ENCODE measurements at regions not wholly inside any gene's neighbourhood (a gene's known extent, or its start where the extent isn't known, plus 50 kb on each side); places are given as distances from the start of the nearest gene placed in this dataset.

- TF ChIP-seq, protein P1, sequence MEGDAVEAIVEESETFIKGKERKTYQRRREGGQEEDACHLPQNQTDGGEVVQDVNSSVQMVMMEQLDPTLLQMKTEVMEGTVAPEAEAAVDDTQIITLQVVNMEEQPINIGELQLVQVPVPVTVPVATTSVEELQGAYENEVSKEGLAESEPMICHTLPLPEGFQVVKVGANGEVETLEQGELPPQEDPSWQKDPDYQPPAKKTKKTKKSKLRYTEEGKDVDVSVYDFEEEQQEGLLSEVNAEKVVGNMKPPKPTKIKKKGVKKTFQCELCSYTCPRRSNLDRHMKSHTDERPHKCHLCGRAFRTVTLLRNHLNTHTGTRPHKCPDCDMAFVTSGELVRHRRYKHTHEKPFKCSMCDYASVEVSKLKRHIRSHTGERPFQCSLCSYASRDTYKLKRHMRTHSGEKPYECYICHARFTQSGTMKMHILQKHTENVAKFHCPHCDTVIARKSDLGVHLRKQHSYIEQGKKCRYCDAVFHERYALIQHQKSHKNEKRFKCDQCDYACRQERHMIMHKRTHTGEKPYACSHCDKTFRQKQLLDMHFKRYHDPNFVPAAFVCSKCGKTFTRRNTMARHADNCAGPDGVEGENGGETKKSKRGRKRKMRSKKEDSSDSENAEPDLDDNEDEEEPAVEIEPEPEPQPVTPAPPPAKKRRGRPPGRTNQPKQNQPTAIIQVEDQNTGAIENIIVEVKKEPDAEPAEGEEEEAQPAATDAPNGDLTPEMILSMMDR (IDR thresholded peaks at IDR 0.05; ENCODE audit: low read depth, low read length, poor library complexity, severe bottlenecking): no peak
- no peak for TF ChIP-seq EZH2phosphoT487 (IDR thresholded peaks at IDR 0.05; ENCODE audit: borderline replicate concordance, low read length)
Measured at GRCh38 chr20:24871480-24872213, 77.4 kb upstream of the CST7 start.

Measured in DOHH2 (cell line).